GM12864 (cell line): ENCODE measurements at regions not wholly inside any gene's neighbourhood (a gene's known extent, or its start where the extent isn't known, plus 50 kb on each side); places are given as distances from the start of the nearest gene placed in this dataset.

Experiments used
- DNase-seq: peaks from one replicate; pipeline ENCODE4 v3.0.0-alpha.2; 2011; ENCODE audit warnings: low read depth
- H3K4me3 ChIP-seq: 2 replicates; pipeline ENCODE4 v1.5.1; 2011; ENCODE audit warnings: mild to moderate bottlenecking, low read depth, low read length, control low read depth
- TF ChIP-seq, protein P1 (sequence below): IDR thresholded peaks from 2 replicates; pipeline ENCODE4 v1.5.1; 2011; ENCODE audit warnings: low read depth, mild to moderate bottlenecking, moderate library complexity, low read length, control low read depth, inconsistent platforms; ENCODE audit errors: missing control alignments

DNA sequence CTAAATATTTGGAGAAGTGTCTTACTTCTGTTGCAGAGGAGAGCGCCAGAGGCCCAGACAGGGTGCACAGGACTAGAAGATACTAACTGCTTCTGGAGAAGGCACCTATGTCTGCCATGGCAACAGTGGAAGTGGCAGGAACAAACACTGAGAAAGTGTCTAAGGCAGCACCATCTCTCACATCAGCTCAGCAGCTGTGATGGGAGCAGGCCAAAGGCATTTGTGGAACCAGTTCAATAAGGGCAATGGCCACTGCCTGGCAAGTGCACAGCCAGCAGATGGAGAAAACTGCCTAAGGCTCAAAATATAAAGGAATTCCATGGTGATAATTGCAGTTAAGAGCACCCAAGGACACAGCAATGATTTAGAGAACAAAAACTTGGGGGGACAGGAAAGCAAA is 563.0 kb upstream of the CCDC54 start:
- H3K4me3 ChIP-seq, result no peak overlapping the region
- no peak for DNase-seq
- TF ChIP-seq, protein P1, sequence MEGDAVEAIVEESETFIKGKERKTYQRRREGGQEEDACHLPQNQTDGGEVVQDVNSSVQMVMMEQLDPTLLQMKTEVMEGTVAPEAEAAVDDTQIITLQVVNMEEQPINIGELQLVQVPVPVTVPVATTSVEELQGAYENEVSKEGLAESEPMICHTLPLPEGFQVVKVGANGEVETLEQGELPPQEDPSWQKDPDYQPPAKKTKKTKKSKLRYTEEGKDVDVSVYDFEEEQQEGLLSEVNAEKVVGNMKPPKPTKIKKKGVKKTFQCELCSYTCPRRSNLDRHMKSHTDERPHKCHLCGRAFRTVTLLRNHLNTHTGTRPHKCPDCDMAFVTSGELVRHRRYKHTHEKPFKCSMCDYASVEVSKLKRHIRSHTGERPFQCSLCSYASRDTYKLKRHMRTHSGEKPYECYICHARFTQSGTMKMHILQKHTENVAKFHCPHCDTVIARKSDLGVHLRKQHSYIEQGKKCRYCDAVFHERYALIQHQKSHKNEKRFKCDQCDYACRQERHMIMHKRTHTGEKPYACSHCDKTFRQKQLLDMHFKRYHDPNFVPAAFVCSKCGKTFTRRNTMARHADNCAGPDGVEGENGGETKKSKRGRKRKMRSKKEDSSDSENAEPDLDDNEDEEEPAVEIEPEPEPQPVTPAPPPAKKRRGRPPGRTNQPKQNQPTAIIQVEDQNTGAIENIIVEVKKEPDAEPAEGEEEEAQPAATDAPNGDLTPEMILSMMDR, result no peak

DNA sequence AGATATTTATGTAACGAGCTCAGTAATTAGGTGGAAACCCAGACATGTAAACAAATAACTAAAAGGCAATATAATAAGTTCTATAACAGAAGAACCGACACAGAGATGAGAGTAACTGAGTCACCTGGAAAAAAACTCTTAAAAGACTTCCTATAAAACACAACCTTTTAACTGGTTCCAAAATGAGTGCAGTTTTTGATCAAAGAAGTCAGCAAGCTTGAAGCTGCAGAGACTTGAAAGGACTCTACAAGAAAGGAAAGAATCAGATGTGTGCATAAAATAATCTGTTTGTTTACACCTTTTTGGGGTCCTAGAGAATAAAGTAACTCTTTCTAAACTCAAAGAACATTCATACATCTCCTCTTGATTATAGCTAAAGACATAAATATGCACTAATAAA is 560.4 kb upstream of the CCDC54 start:
- H3K4me3 ChIP-seq, result no peak overlapping the region
- DNase-seq, result no peak
- TF ChIP-seq, protein P1, result no peak

DNA sequence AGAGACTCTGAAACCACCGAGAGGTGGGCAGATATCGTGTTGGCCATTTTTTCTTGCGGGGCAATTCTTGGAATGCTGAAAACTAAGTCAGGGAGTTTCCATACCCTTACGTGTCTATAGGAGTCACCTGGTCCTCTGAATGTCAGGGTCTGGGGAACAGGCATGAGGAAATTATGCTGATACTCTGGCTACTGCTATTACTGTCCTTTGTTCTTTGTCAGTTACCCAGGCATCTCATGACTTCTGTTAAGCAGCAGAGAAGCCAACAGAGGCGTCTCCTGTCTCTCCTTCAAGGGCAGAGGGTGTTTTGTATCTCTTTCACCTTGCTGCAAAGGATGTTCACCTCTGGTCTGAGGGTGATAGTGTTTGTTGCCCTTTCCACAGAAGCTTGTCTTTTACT is 559.5 kb upstream of the CCDC54 start:
- H3K4me3 ChIP-seq, result no peak overlapping the region
- DNase-seq, result no peak
- TF ChIP-seq, protein P1, result no peak

DNA sequence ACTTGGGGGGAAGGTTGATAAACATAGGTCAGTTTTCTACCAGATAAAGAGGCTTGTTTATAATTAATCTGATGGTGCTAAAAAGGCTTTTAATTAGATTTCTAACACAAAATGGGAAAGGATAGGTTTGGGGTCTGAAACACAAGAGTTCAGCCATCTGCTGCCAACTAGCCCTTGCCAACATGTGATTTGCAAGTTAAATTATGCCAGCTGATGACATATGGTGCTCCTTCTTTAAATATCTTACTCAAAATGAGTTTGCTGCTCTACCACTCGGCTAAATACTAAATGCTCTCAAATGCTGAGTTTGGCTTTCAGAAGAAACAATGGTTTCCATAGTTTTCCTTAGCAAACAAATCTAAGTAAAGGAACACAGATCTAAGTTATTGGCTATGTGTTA is 557.8 kb upstream of the CCDC54 start:
- no peak overlapping the region for H3K4me3 ChIP-seq
- TF ChIP-seq, protein P1, result no peak
- DNase-seq, result no peak

DNA sequence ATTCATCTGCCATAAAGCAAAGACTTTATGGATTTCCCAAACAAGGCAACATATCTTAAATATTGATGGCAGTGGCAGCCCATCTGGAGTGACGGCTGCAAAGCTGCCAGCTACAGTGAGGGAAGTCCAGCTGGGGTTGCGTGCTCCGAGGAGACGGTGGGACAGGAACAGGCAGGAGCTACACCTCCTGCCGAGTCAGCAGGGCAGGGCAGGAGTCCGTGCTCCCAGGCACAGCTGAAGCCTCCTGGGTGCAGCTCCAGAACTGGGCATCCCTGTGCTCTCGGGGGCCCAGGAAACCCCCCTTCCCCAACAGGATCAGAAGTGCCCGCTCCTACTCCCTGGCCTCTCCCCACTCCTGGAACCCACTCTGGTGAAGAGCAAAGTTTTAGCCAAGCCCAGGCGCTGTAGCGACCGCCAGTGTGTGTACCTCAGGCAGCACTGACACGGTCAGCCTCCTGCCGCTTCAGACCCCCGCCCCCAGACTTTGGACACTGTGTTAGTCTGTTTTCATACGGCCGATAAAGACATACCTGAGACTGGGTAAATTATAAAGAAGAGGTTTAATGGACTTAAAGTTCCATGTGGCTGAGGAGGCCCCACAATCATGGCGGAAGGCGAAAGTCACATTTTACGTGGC is 556.4 kb upstream of the CCDC54 start:
- DNase-seq, result no peak
- TF ChIP-seq, protein P1, result no peak

DNA sequence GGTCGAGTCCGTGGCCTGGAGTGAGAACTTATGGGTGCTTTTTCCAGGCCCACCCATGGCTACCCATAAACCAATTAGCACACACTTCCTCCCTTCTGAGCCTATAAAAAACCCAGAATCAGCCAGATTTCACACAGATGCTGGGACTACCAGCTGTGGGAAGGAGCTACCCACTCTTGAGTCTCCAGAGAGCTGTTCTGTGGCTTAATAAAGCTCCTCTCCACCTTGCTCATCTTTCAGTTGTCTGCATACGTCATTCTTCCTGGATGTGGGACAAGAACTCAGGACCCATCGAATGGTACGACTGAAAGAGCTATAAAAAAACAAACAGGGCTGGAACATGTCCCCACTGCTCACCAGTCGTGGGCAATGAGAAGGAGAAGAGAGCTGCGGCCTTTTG is 555.4 kb upstream of the CCDC54 start:
- TF ChIP-seq, protein P1, result no peak
- DNase-seq, result no peak
- no peak overlapping the region for H3K4me3 ChIP-seq

More for the DNA sequence above, 556.4 kb upstream of the CCDC54 start:
- no peak overlapping the region for H3K4me3 ChIP-seq

DNA sequence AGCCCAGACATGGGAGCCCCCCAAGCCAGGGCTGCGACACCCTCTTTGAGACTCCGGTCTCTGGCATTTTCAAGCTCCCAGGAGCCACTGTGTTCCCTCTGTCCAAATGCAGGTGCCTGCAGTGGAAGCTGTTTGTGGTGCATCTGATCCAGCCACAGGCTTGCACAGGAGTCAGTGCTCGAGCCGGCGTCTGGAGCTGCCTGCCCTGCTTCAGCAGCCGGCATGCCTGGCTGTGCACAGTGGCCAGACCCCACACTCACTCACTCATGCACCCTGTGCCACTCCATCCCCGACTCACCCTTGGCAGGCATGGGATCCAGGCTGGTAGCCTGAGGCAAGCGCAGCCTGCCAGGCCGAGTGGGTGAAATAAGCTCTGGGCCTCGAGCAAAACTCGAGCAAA is 555.0 kb upstream of the CCDC54 start:
- TF ChIP-seq, protein P1, result no peak
- DNase-seq, result no peak
- H3K4me3 ChIP-seq, result no peak overlapping the region
